HG02973 (cell line): ENCODE measurements at regions not wholly inside any gene's neighbourhood (a gene's known extent, or its start where the extent isn't known, plus 50 kb on each side); places are given as distances from the start of the nearest gene placed in this dataset.
"Not testable (repeated sequence)": the region's sequence is repeated elsewhere in the genome, so short reads cannot be mapped to it uniquely, and the experiment has no call there.

ENCODE experiments used
- ATAC-seq: cut with Tn5 transposase; IDR thresholded peaks from one replicate; pipeline ENCODE4 v1.9.1; 2021; ENCODE audit warnings: moderate library complexity; ENCODE audit not compliant: unreplicated experiment

DNA sequence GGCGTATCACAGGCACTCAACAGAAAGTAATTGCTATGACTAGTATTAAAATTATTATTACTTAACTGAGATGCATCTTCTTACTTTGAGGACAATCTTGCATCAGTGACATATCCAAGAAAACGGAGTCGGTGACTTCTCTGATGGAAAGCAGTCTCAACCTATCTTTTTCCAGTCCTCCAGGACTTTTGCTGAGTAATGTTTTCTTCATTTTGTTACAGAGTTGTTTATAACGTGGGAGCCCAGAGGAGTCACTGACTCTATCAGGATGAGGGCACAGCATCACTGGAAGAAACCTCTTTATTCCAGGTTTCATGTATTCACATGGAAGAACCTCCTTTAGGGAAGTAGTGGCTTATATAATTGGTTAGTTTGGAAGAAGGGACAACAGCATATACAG, 51.5 kb upstream of the MELK start:
- ATAC-seq = no peak

DNA sequence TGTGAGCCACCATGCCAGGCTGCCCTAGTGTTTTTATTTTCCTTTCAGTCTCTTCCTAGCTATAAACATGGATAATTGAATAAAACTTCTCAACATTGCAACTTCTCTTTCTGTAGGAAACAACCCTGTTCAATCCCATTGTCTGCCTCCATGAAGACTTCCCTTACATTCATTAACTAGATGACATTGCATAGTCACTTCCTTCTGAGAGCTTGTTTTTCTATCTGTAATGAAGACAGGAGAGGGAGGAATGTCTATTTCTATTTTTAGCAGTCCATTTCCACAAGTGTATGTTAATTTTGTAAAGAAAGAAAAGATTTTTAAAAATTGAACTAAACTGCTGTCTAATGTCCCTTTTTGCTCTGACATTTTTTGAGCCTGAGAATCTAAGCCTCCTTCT, 55.6 kb upstream of the MELK start:
- no peak for ATAC-seq

DNA sequence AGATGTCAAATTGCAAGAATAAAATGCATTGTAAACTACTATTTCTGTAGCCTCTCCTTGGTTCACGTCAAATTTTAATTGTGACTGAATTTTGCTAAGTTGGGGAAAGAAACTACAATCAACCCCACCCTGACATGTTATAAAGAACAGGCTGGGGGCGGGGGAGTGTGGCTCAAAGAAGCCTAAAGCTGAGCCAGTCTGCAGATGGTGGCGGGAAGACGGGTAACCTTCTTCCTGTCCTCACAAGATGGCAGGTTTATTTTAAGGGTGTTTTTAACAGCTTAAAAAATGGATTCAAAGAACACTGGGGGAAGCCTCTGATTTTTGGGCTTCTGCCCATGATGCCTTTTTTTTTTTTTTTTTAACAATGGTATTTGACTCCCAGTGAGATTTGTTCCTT, 68.5 kb upstream of the MELK start:
- no peak for ATAC-seq

DNA sequence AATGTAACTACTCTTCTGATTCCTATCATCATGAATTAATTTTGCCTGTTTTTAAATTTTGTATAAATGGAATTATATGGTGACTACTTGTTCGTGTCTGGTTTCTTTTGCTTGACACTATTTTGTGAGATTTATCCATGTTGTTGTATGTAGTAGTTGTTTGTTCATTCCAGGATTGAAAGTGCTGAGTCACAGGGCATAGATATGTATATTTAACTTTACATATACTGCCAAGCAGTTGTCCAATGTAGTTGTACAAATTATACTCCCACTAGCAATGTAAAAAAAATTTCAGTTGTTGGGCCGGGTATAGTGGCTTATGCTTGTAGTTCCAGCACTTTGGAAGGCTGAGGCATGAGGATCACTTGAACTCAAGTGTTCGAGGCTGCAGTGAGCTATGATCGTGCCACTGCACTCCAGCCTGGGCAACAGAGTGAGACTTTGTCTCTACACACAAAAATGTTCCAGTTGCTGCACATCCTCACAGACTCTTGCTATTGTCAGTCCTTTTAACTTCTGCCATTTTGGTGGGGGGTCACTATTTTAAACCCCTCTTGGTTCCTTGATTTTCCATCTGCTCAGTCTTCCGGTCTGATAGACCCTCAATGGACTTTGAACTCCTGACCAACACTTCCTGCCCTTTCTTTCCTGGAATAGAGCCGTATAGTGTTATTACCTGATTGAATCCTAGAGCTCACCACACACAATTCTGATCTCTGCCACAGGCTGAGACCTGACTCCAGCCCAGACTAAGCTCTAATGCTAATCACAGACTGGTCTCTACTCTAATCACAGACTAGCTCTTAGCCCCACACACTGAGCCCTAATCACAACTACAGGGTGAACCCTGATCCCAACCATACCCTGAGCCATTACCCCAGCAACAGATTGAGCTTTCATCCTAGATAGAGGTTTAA, 69.3 kb upstream of the MELK start:
- ATAC-seq = no peak

DNA sequence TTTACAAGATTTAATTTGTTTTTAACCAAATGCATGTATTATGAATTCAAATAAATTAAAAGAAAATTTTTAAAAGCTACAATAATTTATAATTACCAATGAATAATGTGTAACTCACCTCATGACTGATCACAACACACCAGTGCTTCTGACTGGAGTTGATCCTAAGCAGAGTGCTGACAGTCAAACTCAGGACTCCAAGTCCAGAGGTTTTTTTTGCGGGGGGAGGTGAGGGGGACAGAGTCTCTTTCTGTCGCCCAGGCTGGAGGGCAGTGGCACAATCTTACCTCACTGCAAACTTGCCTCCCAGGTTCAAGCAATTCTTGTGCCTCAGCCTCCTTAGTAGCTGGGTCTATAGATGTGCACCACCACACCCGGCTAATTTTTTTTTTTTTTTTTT, 71.0 kb upstream of the MELK start:
- no peak for ATAC-seq

DNA sequence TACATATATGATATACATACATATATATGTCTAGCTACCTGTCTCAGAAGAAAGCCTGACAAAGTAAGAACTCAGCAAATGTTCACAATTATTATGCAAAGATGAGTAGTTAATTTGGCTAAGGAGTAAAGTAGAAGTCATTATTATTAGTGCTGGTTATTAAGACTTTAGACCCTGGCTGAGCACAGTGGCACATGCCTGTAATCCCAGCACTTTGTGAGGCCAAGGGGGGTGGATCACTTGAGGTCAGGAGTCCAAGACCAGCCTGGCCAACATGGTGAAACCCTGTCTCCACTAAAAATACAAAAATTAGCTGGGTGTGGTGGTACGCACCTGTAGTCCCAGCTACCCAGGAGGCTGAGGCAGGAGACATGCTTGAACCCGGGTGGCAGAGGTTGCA, 71.8 kb upstream of the MELK start:
- not testable (repeated sequence) for ATAC-seq

DNA sequence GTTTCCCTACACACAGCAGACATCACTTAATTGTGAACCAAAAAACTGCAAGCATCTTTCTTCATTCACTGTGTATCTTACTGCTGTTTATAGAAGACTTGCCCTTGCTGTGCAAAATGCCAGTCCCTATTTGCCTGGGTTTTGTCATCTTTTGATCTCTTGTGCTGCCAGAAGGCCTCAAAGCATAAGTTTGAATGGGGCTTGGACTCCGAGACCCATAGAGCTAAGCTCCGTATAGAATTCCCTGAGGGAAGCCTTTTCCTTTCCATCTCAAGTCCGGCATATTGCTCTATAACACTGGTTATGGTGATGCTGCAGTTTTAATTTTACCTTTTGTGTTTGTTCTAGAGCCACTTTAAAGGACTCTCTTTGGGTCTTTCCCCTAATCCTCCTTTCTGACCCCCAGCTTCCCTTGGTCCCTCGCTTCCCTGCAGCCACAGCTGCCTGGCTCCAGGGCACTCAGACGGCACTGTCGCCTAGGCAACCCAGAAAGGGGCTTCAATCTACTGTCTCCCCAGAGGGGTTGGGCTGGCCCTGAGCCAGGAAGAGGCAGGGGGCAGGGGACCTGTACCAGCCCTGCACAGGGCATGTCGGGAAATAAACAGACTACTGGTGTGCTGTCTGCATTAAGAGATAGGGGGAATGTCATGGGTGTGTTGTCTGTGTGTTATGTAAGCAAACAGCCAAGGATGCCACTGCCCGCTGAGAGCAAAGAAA, 73.4 kb upstream of the MELK start:
- ATAC-seq = no peak

DNA sequence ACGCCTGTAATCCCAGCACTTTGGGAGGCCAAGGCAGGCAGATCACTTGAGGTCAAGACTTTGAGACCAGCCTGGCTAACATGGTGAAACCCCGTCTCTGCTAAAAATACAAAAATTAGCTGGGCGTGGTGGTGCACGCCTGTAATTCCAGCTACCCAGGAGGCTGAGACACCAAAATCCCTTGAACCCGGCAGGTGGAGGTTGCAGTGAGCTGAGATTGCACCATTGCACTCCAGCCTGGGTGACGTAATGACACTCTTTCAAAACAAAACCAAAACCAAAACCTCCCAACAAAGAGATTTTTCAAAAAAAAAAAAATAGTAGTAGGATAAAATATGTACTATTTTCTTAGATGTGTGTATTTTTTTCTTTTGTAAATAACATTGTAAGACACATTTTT, 79.1 kb upstream of the MELK start:
- ATAC-seq = not testable (repeated sequence)

DNA sequence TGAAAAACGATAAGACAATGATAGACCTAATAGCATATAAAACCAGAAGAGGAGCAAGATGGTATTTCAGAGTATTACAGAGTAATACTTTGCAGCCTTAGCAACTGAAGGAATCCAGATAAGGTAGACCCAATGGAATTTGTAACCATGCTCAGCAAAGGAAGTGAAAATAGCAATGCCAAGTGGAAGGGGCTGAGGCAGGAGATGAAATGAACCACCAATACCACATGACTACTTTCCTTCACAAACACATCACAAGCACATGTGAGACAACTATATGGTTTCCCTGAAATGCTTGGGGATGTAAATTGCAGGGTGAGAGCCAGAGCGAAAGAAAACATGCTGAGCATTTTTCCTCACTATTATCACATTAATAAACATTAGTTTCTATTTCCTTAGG, 79.8 kb upstream of the MELK start:
- ATAC-seq = no peak

DNA sequence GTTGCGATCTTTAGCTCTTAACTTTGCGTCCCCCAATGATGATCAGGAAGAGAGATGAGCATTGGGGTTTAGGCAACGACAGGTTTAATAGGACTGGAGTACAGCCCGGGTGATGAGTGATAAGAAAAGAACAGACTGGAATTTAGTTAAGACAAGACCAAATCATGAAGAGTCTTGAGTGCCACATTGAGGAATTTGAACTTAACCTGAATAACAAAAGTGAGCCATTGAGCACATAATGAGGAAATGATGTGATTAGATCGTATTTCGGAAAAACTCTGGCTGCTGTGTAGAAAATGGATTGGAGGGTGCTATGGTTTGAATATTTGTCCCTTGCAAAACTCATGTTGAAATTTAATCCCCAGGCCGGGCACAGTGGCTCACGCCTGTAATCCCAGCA, 83.2 kb upstream of the MELK start:
- no peak for ATAC-seq

DNA sequence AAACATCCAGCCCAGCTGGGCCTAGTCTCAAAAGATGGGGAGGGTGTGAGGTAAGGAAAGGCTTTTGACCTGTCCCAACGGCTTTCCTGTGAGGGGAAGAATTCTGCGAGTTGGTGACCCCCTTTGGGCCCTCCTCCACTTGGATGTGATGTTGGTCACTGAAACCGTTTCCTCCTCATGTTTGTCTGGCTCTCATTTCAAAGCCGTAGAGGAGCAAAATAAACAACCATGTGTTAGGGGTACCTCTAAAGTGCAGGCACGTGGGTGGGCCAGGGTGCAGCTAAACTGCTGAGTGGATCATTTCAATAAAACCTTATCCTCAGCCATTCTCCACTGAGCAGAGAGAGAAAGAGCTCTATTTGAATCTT, 84.3 kb upstream of the MELK start:
- no peak for ATAC-seq

DNA sequence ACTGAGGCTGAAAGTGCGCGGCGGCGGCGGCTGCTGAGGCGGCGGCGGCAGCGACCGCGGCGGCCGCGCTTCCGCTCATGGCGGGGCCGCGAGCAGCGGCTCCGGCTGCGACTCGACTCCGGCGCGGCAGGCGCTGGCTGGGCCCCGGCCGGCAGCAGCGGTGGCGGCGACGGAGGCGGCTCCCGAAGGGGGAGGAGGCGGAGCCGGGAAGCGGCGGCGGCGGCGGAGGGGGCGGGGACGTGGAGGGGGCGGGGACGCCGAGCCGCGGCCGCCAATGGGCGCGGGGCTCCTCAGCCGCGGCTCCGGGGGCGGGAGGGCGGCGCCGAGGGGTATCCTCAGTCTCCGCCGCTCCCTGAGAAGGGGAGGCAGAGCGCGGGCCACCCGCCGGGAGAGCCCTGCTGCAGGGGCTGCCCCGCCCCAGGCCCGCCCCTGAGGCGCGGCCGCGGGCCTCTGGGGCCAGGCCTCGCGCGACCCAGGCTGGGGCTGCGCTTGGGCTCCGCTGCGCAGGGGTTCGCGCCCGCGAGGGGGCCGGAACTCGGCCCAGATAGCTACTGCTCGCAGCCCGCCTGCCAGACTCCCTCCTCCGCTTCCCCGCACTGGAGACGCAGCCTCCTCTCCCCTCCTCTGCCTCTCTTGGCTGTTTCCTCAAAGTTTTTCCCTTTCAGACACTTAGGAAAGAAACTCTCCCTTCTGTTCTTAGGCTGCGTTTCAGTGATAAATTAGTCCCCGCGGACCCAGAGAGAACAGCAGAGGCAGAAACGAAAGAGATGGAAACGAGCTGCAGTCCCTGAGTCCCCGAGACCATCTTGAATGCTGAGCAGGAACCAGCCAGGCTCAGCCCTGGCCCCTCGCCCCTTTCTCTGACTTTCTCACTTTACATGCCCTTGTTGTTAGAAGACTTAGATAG, 85.0 kb upstream of the MELK start:
- peak; percentile 77 for ATAC-seq

DNA sequence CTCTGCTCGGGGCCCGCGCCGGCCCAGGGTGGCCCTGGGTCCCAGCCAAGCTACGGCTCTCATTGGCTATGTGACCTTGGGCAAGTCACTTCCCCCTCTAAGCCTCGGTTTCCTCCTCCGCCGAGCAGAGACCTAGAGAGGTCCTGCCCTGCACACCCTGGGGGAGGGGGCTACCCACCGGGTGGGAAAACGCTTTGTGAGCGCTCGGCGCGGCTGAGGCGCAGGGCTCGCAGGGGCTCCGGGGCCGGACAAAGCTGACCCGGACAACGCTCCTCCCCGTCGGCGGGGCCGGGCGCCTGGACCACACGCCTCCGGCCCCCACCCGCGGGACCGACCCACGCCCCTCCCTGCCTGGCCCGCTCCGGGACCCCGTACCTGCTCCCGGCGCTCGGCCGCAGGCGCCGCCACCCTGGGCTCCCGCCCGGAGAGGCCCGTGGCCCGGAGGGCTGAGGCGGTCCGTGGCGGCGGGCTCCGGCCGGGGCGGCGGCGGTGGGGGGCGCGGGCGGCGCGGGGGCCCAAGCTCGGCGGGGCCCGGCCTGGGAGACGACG, 85.7 kb upstream of the MELK start:
- peak; percentile 33 for ATAC-seq

DNA sequence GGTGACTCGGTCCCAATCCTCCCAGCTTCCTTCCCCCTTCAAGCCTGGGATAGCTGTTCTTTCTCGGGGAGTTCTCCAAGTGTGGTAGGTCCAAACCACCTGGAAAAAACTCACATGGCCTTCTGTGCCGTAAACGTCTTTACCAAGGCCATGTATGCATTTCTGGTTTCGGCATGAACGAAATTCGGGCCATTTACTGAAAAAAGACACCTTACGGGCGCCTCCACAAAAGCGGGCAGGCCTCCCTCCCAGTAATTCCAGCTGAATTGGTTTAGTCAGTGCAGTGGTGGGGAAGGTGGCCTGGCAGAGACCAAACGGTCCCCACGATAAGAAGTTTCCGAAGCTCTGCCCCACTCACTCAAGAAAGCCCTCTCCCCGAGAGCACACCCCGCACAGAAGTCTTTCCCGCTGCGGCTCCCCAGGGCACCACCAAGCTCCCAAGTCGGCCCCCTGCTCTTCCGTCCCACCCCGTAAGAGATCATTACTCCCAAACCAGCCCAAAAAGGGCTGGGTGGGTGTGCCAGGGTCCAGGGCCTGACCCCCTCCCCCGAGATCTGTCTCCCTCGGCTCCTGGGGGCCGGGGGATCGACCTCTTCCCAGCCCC, 86.3 kb upstream of the MELK start:
- peak; percentile 4 for ATAC-seq

DNA sequence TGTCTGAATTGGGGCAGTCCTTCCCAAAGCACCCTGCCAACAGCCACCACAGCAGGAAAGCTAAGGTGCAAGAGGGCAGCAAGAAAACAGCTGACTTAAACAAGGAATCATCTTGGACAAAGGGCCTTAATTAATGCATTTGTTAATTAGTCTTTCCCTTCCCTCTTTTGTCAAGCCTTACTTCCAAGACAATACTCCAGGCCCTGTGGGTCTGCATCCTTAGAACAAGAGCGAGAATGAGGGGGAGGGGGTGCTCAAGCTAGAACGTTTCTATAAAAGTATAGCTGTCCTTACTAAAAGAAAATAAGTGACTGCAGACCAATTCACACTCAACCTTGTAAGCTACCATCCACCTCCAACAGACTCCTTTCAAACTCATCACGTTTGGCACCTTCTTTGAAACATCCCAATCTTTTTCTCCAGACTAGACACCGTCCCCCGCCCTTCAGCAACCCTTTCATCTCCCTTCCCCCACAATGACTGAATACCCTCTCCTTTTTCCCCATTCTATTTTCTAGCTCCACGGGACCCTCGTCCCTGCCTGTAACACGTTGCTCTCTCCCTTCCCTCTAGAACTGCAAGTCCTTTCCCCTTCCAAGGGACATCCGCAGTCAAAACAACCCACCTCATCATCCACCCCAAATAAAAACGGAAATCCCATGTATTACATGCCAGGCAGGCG, 85.7 kb upstream of the RNF38 start:
- no peak for ATAC-seq

DNA sequence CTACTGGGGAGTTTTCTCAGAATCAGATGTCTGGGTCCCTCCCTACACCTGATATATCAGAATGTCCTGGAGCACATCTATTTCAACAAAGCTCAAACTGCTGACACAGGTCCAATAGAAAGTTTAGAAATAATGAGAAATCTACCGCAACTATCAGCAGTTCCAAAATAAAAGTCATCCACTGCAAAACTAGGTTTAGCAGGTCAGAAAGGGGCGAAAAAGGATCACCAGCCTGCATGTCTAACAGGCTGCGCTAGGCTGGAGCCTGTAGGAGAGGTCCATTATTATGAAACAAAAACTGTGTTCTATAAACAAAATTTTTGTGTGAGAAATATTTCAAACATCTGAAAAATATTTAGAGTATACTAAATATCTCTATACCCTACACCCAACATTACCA, 84.1 kb upstream of the RNF38 start:
- ATAC-seq = no peak

DNA sequence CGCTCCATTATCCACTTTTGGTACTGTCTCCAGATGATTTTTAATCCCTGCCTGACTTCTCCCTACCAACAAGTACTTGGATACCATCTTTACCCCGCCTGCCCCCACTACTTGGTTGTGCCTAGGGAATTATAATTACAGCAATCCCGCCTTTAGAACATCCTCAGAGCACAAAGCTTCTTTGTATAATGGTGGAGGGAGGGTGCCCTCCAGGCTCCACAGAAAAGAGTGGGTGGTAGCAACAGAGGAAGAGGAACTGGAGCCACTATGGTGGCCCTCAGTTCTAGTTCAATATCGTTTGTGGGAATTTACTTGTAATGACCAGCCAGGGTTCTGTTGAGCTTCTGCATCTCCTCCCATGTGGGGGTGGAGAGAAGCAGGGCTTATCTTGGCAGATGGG, 79.0 kb upstream of the RNF38 start:
- ATAC-seq = no peak

DNA sequence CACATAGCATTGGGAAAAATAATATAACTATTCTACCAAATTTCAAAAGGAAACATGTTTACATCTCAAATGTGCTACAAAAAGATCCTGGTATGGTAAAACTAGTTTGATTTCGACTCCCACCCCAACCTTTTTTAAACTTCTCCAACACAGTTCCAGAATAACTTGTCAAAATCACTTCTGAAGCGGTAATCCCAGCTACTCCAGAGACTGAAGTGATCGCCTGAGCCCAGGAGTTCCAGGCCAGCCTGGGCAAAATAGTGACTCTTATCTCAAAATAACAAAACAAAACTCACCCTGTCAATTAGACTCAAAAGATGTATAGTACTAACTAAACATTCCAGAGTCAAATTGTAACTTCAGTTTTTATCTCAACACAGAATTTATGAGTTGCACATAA, 71.3 kb upstream of the RNF38 start:
- ATAC-seq = no peak

DNA sequence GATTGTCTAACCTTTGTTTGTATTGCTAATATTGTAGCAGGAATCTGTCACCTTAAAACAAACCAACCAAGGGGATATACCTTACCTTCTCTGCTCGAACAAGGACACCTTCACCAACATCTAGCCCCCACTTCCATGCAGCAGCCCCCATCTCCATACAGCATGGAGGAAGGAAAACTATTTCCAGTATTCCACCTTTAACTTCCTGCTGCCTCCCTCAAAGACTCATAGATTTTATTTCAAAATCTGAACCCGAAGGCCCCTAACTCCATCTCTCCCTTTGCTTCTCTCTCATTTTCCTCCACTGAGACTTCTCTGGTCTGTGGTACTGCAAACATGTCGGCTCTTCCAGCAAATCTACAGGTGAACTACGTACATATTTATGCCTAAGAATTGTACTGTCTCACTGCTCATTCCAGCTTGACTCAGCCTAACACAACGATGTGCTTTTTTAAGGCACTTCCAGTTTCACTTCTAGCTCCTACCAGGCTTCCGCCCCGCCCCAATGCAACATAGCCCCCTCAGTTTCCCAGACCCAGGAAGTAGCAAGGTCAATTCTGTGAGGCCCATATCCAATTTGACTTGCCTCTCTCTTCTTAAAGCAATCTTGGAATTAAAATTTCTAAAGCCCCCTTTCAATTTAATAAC, 70.7 kb upstream of the RNF38 start:
- ATAC-seq = peak; percentile 82

DNA sequence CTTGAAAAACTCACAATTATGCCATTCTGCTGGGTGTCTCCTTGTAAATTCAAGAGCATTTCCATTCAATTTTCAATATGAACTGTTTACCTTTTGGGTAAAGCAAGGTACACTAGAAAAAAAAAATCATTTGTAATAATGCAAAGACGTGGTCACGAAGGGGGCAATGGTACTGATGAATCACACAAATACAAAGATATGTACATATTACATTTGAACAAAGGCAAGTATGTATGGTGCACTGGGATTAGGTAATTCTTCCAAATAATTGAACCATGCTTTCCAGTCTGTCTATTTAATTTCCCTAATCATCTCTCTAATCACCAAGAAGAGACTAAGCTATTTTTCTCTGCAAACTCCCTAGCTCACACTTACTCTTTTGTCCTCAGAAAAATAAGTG, 63.4 kb upstream of the RNF38 start:
- ATAC-seq = no peak
